Activated naive CD8-positive, alpha-beta T cell (primary cell): ENCODE measurements at regions not wholly inside any gene's neighbourhood (a gene's known extent, or its start where the extent isn't known, plus 50 kb on each side); places are given as distances from the start of the nearest gene placed in this dataset.

Experiments
- H3K27ac Mint-ChIP-seq: one replicate; pipeline ENCODE4 v1.8.0; 2021; ENCODE audit warnings: mixed read lengths
- H3K27me3 Mint-ChIP-seq: one replicate; pipeline ENCODE4 v1.8.0; 2021; ENCODE audit warnings: mixed read lengths
- H3K36me3 Mint-ChIP-seq: one replicate; pipeline ENCODE4 v1.8.0; 2021; ENCODE audit warnings: mixed read lengths
- H3K4me1 Mint-ChIP-seq: one replicate; pipeline ENCODE4 v1.8.0; 2021; ENCODE audit warnings: low read depth, mixed read lengths
- H3K4me3 Mint-ChIP-seq: one replicate; pipeline ENCODE4 v1.8.0; 2021; ENCODE audit warnings: mild to moderate bottlenecking, mixed read lengths
- H3K9me3 Mint-ChIP-seq: one replicate; pipeline ENCODE4 v1.8.0; 2021; ENCODE audit warnings: low read depth, mixed read lengths

GRCh38 chr6:163925839-163926238 is 511.3 kb downstream of the QKI start:
- Mint-ChIP-seq H3K4me1 (no peaks in the 10 kb centered on the region), H3K9me3 (no peaks in the 10 kb centered on the region), H3K36me3 (no peaks in the 10 kb centered on the region), H3K27me3 (peaks cover 2% of the 10 kb centered on the region), H3K4me3 (no peak overlapping the region), H3K27ac (no peak overlapping the region)

GRCh38 chr6:163923658-163924411 is 509.3 kb downstream of the QKI start:
- Mint-ChIP-seq H3K4me1 (no peaks in the 10 kb centered on the region), H3K36me3 (no peaks in the 10 kb centered on the region), H3K9me3 (no peaks in the 10 kb centered on the region), H3K4me3 (no peak overlapping the region), H3K27ac (no peak overlapping the region), H3K27me3 (peaks cover 2% of the 10 kb centered on the region)

- Mint-ChIP-seq H3K27me3 (peaks cover 2% of the 10 kb centered on the region), H3K9me3 (no peaks in the 10 kb centered on the region), H3K4me3 (no peak overlapping the region), H3K4me1 (no peaks in the 10 kb centered on the region), H3K36me3 (no peaks in the 10 kb centered on the region), H3K27ac (no peak overlapping the region)
Observed at GRCh38 chr6:163922562-163922961, 508.0 kb downstream of the QKI start.

DNA sequence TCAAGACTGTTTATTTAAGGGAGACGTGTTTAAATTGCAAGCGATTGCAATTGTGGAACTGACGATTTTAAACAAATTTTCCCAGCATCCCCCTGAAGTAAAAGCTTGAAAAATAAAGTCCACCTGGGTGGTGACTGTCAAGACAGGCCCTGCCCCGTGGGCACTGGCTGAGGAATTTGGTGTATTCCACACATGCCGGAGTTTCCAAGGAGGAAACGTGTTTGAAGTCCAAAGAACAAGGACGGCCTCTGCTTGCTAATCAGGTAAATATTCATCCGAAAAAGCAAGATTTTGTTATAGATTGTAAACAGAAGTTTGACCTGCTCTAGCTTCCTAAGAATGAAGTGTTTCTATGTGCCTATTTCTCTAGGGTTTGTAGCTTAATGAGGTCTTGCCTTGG is 505.1 kb downstream of the QKI start:
- no peaks in the 10 kb centered on the region for H3K4me1 Mint-ChIP-seq
- no peak overlapping the region for H3K4me3 Mint-ChIP-seq
- peaks cover 5% of the 10 kb centered on the region for H3K27me3 Mint-ChIP-seq
- no peak overlapping the region for H3K27ac Mint-ChIP-seq
- no peaks in the 10 kb centered on the region for H3K36me3 Mint-ChIP-seq
- H3K9me3 Mint-ChIP-seq: no peaks in the 10 kb centered on the region

- Mint-ChIP-seq H3K27me3 (peaks cover 4% of the 10 kb centered on the region), H3K9me3 (no peaks in the 10 kb centered on the region), H3K36me3 (no peaks in the 10 kb centered on the region), H3K4me3 (no peak overlapping the region), H3K27ac (no peak overlapping the region), H3K4me1 (no peaks in the 10 kb centered on the region)
Observed at GRCh38 chr6:163916315-163917081, 502.0 kb downstream of the QKI start.

DNA sequence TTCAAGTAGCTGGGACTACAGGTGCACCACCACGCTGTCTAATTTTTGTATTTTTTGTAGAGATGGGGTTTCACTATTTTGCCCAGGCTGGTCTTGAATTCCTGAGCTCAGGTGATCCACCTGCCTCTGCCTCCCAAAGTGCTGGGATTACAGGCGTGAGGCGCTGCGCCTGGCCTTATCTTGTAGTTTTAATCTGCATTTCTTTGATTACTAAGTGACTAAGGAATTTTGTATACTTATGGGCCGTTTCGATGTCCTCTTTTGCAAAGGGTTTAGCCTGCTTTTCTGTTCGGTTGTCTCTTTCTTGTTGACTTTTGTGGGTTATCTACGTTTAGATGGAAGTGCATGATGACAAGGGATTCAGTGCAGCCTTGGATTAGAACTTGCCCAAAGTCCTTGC is 500.6 kb downstream of the QKI start:
- Mint-ChIP-seq H3K27me3 (peaks cover 5% of the 10 kb centered on the region), H3K4me3 (no peak overlapping the region), H3K4me1 (no peaks in the 10 kb centered on the region), H3K36me3 (no peaks in the 10 kb centered on the region), H3K9me3 (no peaks in the 10 kb centered on the region), H3K27ac (no peak overlapping the region)

- no peaks in the 10 kb centered on the region for H3K9me3 Mint-ChIP-seq
- H3K4me1 Mint-ChIP-seq: no peaks in the 10 kb centered on the region
- H3K4me3 Mint-ChIP-seq: no peak overlapping the region
- no peaks in the 10 kb centered on the region for H3K36me3 Mint-ChIP-seq
- peaks cover 7% of the 10 kb centered on the region for H3K27me3 Mint-ChIP-seq
- no peak overlapping the region for H3K27ac Mint-ChIP-seq
Observed at GRCh38 chr6:163913045-163913444, 498.5 kb downstream of the QKI start.

- no peaks in the 10 kb centered on the region for H3K36me3 Mint-ChIP-seq
- H3K4me1 Mint-ChIP-seq: no peaks in the 10 kb centered on the region
- H3K4me3 Mint-ChIP-seq: no peak overlapping the region
- peaks cover 10% of the 10 kb centered on the region for H3K27me3 Mint-ChIP-seq
- no peaks in the 10 kb centered on the region for H3K9me3 Mint-ChIP-seq
- no peak overlapping the region for H3K27ac Mint-ChIP-seq
Observed at GRCh38 chr6:163906006-163906710, 491.6 kb downstream of the QKI start.

DNA sequence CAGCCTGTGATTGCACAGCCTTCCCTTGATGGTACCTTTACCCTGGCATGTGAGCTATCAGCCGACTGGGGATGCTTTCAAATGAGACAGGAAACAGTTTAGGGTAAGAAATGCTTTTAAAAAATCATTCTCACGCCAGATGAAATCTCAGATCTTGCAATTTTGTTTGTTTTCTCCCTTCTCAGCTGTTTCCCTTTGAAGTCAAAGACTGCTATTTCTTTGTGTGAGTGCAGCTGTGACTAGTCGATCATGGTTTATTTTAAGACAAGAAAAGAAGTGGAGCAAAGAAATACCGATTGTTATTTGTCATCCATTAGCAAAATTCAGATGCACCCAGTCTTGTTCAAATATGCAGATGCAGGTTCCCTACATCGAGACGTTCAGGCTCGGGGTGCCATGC is 489.7 kb downstream of the QKI start:
- no peaks in the 10 kb centered on the region for H3K4me1 Mint-ChIP-seq
- no peaks in the 10 kb centered on the region for H3K36me3 Mint-ChIP-seq
- H3K4me3 Mint-ChIP-seq: no peak overlapping the region
- peaks cover 8% of the 10 kb centered on the region for H3K27me3 Mint-ChIP-seq
- H3K27ac Mint-ChIP-seq: no peak overlapping the region
- no peaks in the 10 kb centered on the region for H3K9me3 Mint-ChIP-seq

- Mint-ChIP-seq H3K4me3 (no peak overlapping the region), H3K9me3 (no peaks in the 10 kb centered on the region), H3K27me3 (peaks cover 8% of the 10 kb centered on the region), H3K36me3 (no peaks in the 10 kb centered on the region), H3K4me1 (no peaks in the 10 kb centered on the region), H3K27ac (no peak overlapping the region)
Observed at GRCh38 chr6:163903541-163903940, 489.0 kb downstream of the QKI start.

DNA sequence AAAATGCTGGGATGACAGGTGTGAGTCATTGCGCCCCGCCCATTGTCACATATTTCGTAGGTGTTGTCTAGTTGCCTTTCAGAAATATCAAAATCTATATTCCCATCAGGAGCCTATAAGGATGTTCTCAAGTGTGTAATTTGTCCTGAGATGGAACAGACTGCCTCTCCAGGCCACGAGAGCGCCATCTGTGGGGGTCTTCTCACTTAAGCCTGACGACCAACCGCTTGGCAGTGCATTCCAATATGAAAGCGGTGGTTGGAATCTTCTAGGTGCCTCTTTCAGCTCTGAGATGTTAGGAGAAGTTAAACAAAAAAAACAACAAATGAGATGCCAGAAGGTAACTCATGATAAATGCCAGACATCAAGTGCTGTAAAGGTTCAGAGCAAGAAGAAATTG is 488.5 kb downstream of the QKI start:
- Mint-ChIP-seq H3K27me3 (peaks cover 8% of the 10 kb centered on the region), H3K4me3 (no peak overlapping the region), H3K9me3 (no peaks in the 10 kb centered on the region), H3K36me3 (no peaks in the 10 kb centered on the region), H3K27ac (no peak overlapping the region), H3K4me1 (no peaks in the 10 kb centered on the region)

- Mint-ChIP-seq H3K36me3 (no peaks in the 10 kb centered on the region), H3K27me3 (peaks cover 4% of the 10 kb centered on the region), H3K4me3 (no peak overlapping the region), H3K9me3 (no peaks in the 10 kb centered on the region), H3K27ac (no peak overlapping the region), H3K4me1 (no peaks in the 10 kb centered on the region)
Observed at GRCh38 chr6:163901681-163902080, 487.2 kb downstream of the QKI start.

DNA sequence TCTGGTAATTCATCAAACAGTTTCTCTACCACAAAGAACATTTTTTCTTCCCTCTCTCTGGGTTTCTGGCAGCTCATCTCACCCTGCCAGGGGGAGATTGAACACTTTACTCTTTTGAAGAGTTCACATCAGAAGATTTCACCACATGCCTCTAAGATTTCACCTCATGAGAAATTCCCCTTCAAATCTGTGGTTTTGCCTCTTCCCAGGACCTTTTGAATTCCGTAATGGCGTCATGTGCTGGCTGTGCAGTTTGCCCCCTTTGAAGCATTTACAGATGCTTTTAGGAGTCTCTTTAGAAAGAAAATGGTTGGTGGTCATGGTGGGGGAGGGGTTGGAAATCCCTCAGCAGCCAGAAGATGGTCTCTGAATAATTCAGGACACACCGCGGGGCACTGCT is 486.1 kb downstream of the QKI start:
- H3K36me3 Mint-ChIP-seq: no peaks in the 10 kb centered on the region
- no peak overlapping the region for H3K4me3 Mint-ChIP-seq
- H3K27ac Mint-ChIP-seq: no peak overlapping the region
- peaks cover 2% of the 10 kb centered on the region for H3K27me3 Mint-ChIP-seq
- no peaks in the 10 kb centered on the region for H3K9me3 Mint-ChIP-seq
- no peaks in the 10 kb centered on the region for H3K4me1 Mint-ChIP-seq

- Mint-ChIP-seq H3K4me1 (no peaks in the 10 kb centered on the region), H3K9me3 (no peaks in the 10 kb centered on the region), H3K4me3 (no peak overlapping the region), H3K27ac (no peak overlapping the region), H3K36me3 (no peaks in the 10 kb centered on the region), H3K27me3 (peaks cover 2% of the 10 kb centered on the region)
Observed at GRCh38 chr6:163897669-163898068, 483.2 kb downstream of the QKI start.

GRCh38 chr6:163897030-163897429 is 482.5 kb downstream of the QKI start:
- Mint-ChIP-seq H3K4me1 (no peaks in the 10 kb centered on the region), H3K4me3 (no peak overlapping the region), H3K36me3 (no peaks in the 10 kb centered on the region), H3K9me3 (no peaks in the 10 kb centered on the region), H3K27me3 (peaks cover 2% of the 10 kb centered on the region), H3K27ac (no peak overlapping the region)
